H1 (cell line): ENCODE measurements at regions not wholly inside any gene's neighbourhood (a gene's known extent, or its start where the extent isn't known, plus 50 kb on each side); places are given as distances from the start of the nearest gene placed in this dataset.

Source experiments
- CTCF ChIA-PET: fragments of 300-600 bp; sonication (Branson Sonifier 250); formaldehyde crosslinking; loops from one replicate; lab custom pipeline; 2021; ENCODE audit not compliant: partially characterized antibody; lab: Charles Lee
- POLR2A ChIA-PET: fragments of 300-600 bp; sonication (Branson Sonifier 250); formaldehyde crosslinking; loops from one replicate; lab custom pipeline; 2021; ENCODE audit warnings: inconsistent platforms; ENCODE audit not compliant: partially characterized antibody; lab: Charles Lee
- DNase-seq, 2 experiments: peaks; one replicate each; pipeline versions ENCODE4 v3.0.0 to v3.0.0-alpha.2; 2010 to 2022; ENCODE audit warnings: low spot score in 2 of 2, low read depth in 1 of 2, mixed read lengths in 1 of 2
- FAIRE-seq: peaks from 2 replicates; lab custom pipeline; 2011; peaks lifted over from hg19 to GRCh38; lab: Jason Lieb, UNC
- H2AFZ ChIP-seq: 2 replicates; pipeline ENCODE4 v1.8.1; 2012; ENCODE audit warnings: low read length, inconsistent platforms
- H2AK5ac ChIP-seq: 2 replicates; pipeline ENCODE4 v1.6.1; 2013; ENCODE audit warnings: low read depth, low read length
- H2BK120ac ChIP-seq: replicated peaks from 2 replicates; pipeline ENCODE3; 2013; ENCODE audit warnings: low read depth, low read length, inconsistent platforms
- H2BK12ac ChIP-seq: 2 replicates; pipeline ENCODE4 v1.6.1; 2013; ENCODE audit warnings: low read depth, low read length
- H2BK15ac ChIP-seq: 2 replicates; pipeline ENCODE4 v1.6.1; 2013; ENCODE audit warnings: low read length
- H2BK20ac ChIP-seq: 2 replicates; pipeline ENCODE4 v1.6.1; 2013; ENCODE audit warnings: low read length
- H2BK5ac ChIP-seq: 2 replicates; pipeline ENCODE4 v1.6.1; 2013; ENCODE audit warnings: low read depth, low read length
- H3K14ac ChIP-seq: 2 replicates; pipeline ENCODE4 v1.6.1; 2013; ENCODE audit warnings: inconsistent platforms; ENCODE audit not compliant: insufficient read length
- H3K18ac ChIP-seq: 2 replicates; pipeline ENCODE4 v1.6.1; 2013; ENCODE audit warnings: low read length; ENCODE audit errors: extremely low read depth
- H3K23ac ChIP-seq: 2 replicates; pipeline ENCODE4 v1.6.1; 2013; ENCODE audit warnings: inconsistent platforms; ENCODE audit not compliant: insufficient read length
- H3K23me2 ChIP-seq: 2 replicates; pipeline ENCODE4 v1.6.1; 2013; ENCODE audit warnings: low read depth, low read length
- H3K27ac ChIP-seq: 2 replicates; pipeline ENCODE4 v1.6.1; 2011; ENCODE audit warnings: low read depth, low read length, inconsistent platforms
- H3K27me3 ChIP-seq, 4 experiments: replicated peaks in 1 of 4; 1 replicate in 1 of 4; 2 replicates in 3 of 4; pipeline versions ENCODE4 v1.6.1 to v1.8.1; 2011 to 2013; ENCODE audit warnings: low read length in 3 of 4, mild to moderate bottlenecking in 3 of 4, inconsistent platforms in 2 of 4, mixed read lengths in 2 of 4, moderate library complexity in 1 of 4; ENCODE audit not compliant: control insufficient read depth in 3 of 4, insufficient read depth in 3 of 4; ENCODE audit errors: extremely low read depth in 1 of 4
- H3K36me3 ChIP-seq, 4 experiments: 2 replicates each; pipeline versions ENCODE4 v1.6.1 to v1.8.1; 2011 to 2013; ENCODE audit warnings: mild to moderate bottlenecking in 4 of 4, low read length in 3 of 4, moderate library complexity in 2 of 4, control low read depth in 1 of 4, inconsistent platforms in 1 of 4; ENCODE audit not compliant: insufficient read depth in 4 of 4, control insufficient read depth in 2 of 4
- H3K4ac ChIP-seq: replicated peaks from 2 replicates; pipeline ENCODE3; 2013; ENCODE audit warnings: low read length, low read depth, mixed read lengths, inconsistent platforms; ENCODE audit not compliant: insufficient read length
- H3K4me1 ChIP-seq, 4 experiments: replicated peaks in 1 of 4; 1 replicate in 1 of 4; 2 replicates in 3 of 4; pipeline versions ENCODE4 v1.6.1 to v1.8.1; 2011 to 2013; ENCODE audit warnings: low read length in 3 of 4, inconsistent platforms in 2 of 4, mixed read lengths in 1 of 4; ENCODE audit not compliant: insufficient read depth in 4 of 4, control insufficient read depth in 3 of 4
- H3K4me2 ChIP-seq, 2 experiments: 2 replicates each; pipeline versions ENCODE4 v1.6.1 to v1.8.1; 2011 to 2013; ENCODE audit warnings: low read depth in 2 of 2, low read length in 2 of 2, control low read depth in 1 of 2, inconsistent platforms in 1 of 2, mild to moderate bottlenecking in 1 of 2; ENCODE audit not compliant: insufficient read depth in 1 of 2
- H3K4me3 ChIP-seq, 4 experiments: fragments of 200-600, 300-600 bp in 1 of 4; sonication (generic), shearing (Covaris generic), sonication (Bioruptor Twin) in 1 of 4; 2 replicates each; pipeline versions ENCODE4 v1.5.1 to v1.8.1; 2011 to 2016; ENCODE audit warnings: low read length in 4 of 4, low read depth in 3 of 4, control low read depth in 2 of 4, inconsistent platforms in 2 of 4, mild to moderate bottlenecking in 2 of 4, mixed read lengths in 1 of 4, moderate library complexity in 1 of 4; ENCODE audit not compliant: insufficient read depth in 2 of 4; ENCODE audit errors: extremely low read depth in 1 of 4
- H3K56ac ChIP-seq: replicated peaks from 2 replicates; pipeline ENCODE3; 2013; ENCODE audit warnings: low read depth, mild to moderate bottlenecking, mixed read lengths, low read length, inconsistent platforms; ENCODE audit not compliant: insufficient read length
- H3K79me1 ChIP-seq: 2 replicates; pipeline ENCODE4 v1.6.1; 2013; ENCODE audit warnings: low read depth, low read length, control low read depth
- H3K79me2 ChIP-seq, 2 experiments: 2 replicates each; pipeline versions ENCODE4 v1.6.1 to v1.8.1; 2012 to 2013; ENCODE audit warnings: low read length in 2 of 2, mild to moderate bottlenecking in 2 of 2, inconsistent platforms in 1 of 2; ENCODE audit not compliant: insufficient read depth in 2 of 2, control insufficient read depth in 1 of 2
- H3K9ac ChIP-seq, 4 experiments: replicated peaks in 1 of 4; 1 replicate in 1 of 4; 2 replicates in 3 of 4; pipeline versions ENCODE4 v1.6.1 to v1.8.1; 2011 to 2013; ENCODE audit warnings: low read depth in 3 of 4, low read length in 3 of 4, control low read depth in 2 of 4, mild to moderate bottlenecking in 2 of 4, moderate library complexity in 2 of 4, inconsistent platforms in 1 of 4; ENCODE audit errors: extremely low read depth in 1 of 4
- H3K9me3 ChIP-seq, 2 experiments: 2 replicates each; pipeline versions ENCODE4 v1.6.1 to v1.8.1; 2012 to 2013; ENCODE audit warnings: mild to moderate bottlenecking in 2 of 2, moderate library complexity in 2 of 2, control low read depth in 1 of 2, inconsistent platforms in 1 of 2, low read depth in 1 of 2, low read length in 1 of 2, mixed read lengths in 1 of 2; ENCODE audit not compliant: insufficient read depth in 2 of 2
- H4K20me1 ChIP-seq, 2 experiments: replicated peaks in 1 of 2; 2 replicates each; pipeline versions ENCODE3 to v1.8.1; 2011 to 2013; ENCODE audit warnings: inconsistent platforms in 2 of 2, low read length in 2 of 2, mild to moderate bottlenecking in 1 of 2; ENCODE audit not compliant: insufficient read depth in 2 of 2, control insufficient read depth in 1 of 2
- H4K5ac ChIP-seq: 2 replicates; pipeline ENCODE4 v1.6.1; 2013; ENCODE audit warnings: low read length, low read depth, mixed read lengths, inconsistent platforms; ENCODE audit not compliant: insufficient read length
- H4K8ac ChIP-seq: 2 replicates; pipeline ENCODE4 v1.8.0; 2013; ENCODE audit warnings: mild to moderate bottlenecking, moderate library complexity, low read length, inconsistent platforms; ENCODE audit not compliant: insufficient read depth; ENCODE audit errors: extremely low read depth
- H4K91ac ChIP-seq: replicated peaks from 2 replicates; pipeline ENCODE3; 2013; ENCODE audit warnings: low read length, mixed read lengths, inconsistent platforms; ENCODE audit not compliant: insufficient read length
- CHD2 ChIP-seq: IDR thresholded peaks from 2 replicates; pipeline ENCODE4 v1.6.1; 2012; ENCODE audit warnings: low read length, improper control_type of control experiment
- CTBP2 ChIP-seq: IDR thresholded peaks from 2 replicates; pipeline ENCODE4 v1.7.0; 2011; ENCODE audit warnings: borderline replicate concordance, mild to moderate bottlenecking, moderate library complexity, mixed read lengths, low read length; ENCODE audit not compliant: insufficient read depth, insufficient read length
- HDAC2 ChIP-seq, 2 experiments: fragments of 300-600 bp in 1 of 2; sonication (generic) in 1 of 2; IDR thresholded peaks; 2 replicates each; pipeline ENCODE4 v1.6.1; 2011 to 2012; ENCODE audit warnings: low read depth in 2 of 2, low read length in 2 of 2, mild to moderate bottlenecking in 2 of 2, moderate library complexity in 2 of 2, borderline replicate concordance in 1 of 2, inconsistent platforms in 1 of 2
- KDM1A ChIP-seq: fragments of 200-600, 300-600 bp; sonication (generic); IDR thresholded peaks from 2 replicates; pipeline ENCODE4 v1.7.1; 2016; ENCODE audit warnings: mild to moderate bottlenecking, low read length, borderline replicate concordance
- KDM5A ChIP-seq: fragments of 200-600 bp; IDR thresholded peaks from 2 replicates; pipeline ENCODE4 v1.7.1; 2012; ENCODE audit warnings: mild to moderate bottlenecking, low read length, inconsistent platforms, mixed read lengths
- POU5F1 ChIP-seq: IDR thresholded peaks from 2 replicates; pipeline ENCODE4 v1.6.1; 2011; ENCODE audit warnings: low read depth, mild to moderate bottlenecking, low read length, moderate library complexity
- SAP30 ChIP-seq: fragments of 300-600 bp; sonication (generic); IDR thresholded peaks from 2 replicates; pipeline ENCODE4 v1.7.1; 2012; ENCODE audit warnings: low read length, moderate library complexity, mild to moderate bottlenecking, inconsistent platforms; ENCODE audit not compliant: insufficient read depth, insufficient replicate concordance
- SIRT6 ChIP-seq: IDR thresholded peaks from one replicate; pipeline ENCODE4 v1.7.1; 2012; ENCODE audit warnings: low read length, inconsistent platforms
- SIX5 ChIP-seq: IDR thresholded peaks from 2 replicates; pipeline ENCODE4 v1.6.1; 2011; ENCODE audit warnings: mild to moderate bottlenecking, low read depth, low read length
- SP1 ChIP-seq: IDR thresholded peaks from 2 replicates; pipeline ENCODE4 v1.6.1; 2011; ENCODE audit warnings: low read depth, low read length
- SP4 ChIP-seq: IDR thresholded peaks from 2 replicates; pipeline ENCODE4 v1.6.1; 2012; ENCODE audit warnings: low read length, inconsistent platforms
- SRF ChIP-seq: IDR thresholded peaks from 2 replicates; pipeline ENCODE4 v1.6.1; 2011; ENCODE audit warnings: mild to moderate bottlenecking, low read depth, low read length, moderate library complexity
- TAF7 ChIP-seq: optimal IDR thresholded peaks from 2 replicates; pipeline ENCODE3; 2011; ENCODE audit warnings: low read depth, mild to moderate bottlenecking, inconsistent platforms, low read length, moderate library complexity, borderline replicate concordance
- WGBS, 2 experiments: shearing (Covaris generic) in 1 of 2; methylation state at CpG; one replicate each; pipeline versions ENCODE4 v1.1.6 to v1.1.7; 2013 to 2015; ENCODE audit warnings: low lambda C conversion rate in 2 of 2, mixed read lengths in 2 of 2, inconsistent platforms in 1 of 2, low coverage in 1 of 2, missing lambda C conversion rate in 1 of 2; ENCODE audit not compliant: insufficient replicate concordance in 2 of 2, insufficient coverage in 1 of 2, insufficient read length in 1 of 2; ENCODE audit errors: extremely low coverage in 1 of 2, missing lambda C conversion rate in 1 of 2; 5-methylcytosine and 5-hydroxymethylcytosine counted together
- TF ChIP-seq, protein P1 (sequence below): IDR thresholded peaks from 2 replicates; pipeline ENCODE4 v1.6.1; 2011; ENCODE audit warnings: low read depth, mild to moderate bottlenecking, low read length; ENCODE audit not compliant: insufficient read depth

DNA sequence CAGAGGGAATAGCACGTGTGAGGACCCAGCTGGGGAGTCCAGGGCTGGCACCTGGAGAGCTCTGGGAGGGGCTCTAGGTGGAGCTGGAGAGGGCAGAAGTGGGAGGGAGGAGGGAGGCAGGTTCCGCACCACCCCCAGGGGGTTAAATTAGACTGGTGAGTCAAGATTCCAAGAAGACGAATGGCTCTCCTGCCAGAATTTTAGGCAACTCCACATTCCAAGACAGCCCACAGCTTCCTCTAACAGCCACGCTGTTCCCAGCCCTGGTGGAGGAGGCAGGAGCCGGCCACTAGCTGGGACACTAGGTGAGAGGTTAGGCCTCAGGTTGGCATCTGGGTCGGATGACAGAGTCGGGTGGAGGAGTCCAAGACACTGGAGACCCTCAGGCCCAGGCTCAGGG is 60.2 kb downstream of the TFAP2C start:
- Histone ChIP-seq H4K8ac (no peak overlapping the region), H3K27ac (no peak overlapping the region), H3K79me2 (no peaks in the 10 kb centered on the region), H3K18ac (no peak overlapping the region; the same call in none of the 2 replicates), H3K14ac (no peak overlapping the region), H4K20me1 (no peaks in the 10 kb centered on the region), H3K9me3 (no peaks in the 10 kb centered on the region), H4K5ac (no peak overlapping the region), H3K4me3 (no peak overlapping the region), H3K56ac (no peak overlapping the region), H3K4me2 (no peak overlapping the region), H3K23me2 (no peaks in the 10 kb centered on the region), H2AK5ac (no peak overlapping the region), H2BK12ac (peak overlapping the region; percentile 60; the same call in 1 of the 2 replicates), H3K4ac (no peak overlapping the region), H3K36me3 (no peaks in the 10 kb centered on the region), H3K9ac (no peak overlapping the region), H4K91ac (no peak overlapping the region), H3K79me1 (no peaks in the 10 kb centered on the region), H3K27me3 (no peaks in the 10 kb centered on the region), H2BK15ac (no peak overlapping the region), H2BK20ac (no peak overlapping the region), H2BK120ac (no peak overlapping the region), H3K4me1 (peaks cover 5 to 12% (median 9%) of the 10 kb centered on the region in 4 experiments), H2BK5ac (peak overlapping the region; percentile 24; the same call in 1 of the 2 replicates), H2AFZ (peak overlapping the region; percentile 14; the same call in 1 of the 2 replicates), H3K23ac (no peak overlapping the region)
- FAIRE-seq (no peak), DNase-seq (no peak)
- WGBS, 2 experiments, result 78% methylated on average over 7 of the region's 7 CpGs; no CpG with 5 or more reads in 1 of the 2 experiments
- POLR2A ChIA-PET, result interaction anchor here (1.5 to 1.8 kb wide), 2 partner anchors 14 to 32 kb away, joined by 3 to 4 read pairs; no protein-coding TSS in a partner anchor
- CTCF ChIA-PET, result interaction anchor here (0.6 to 3.1 kb wide), 10 partner anchors 8 to 292 kb away, joined by 3 to 11 read pairs (median 4); partner anchors contain the start of gene TFAP2C
- TF ChIP-seq SAP30 (no peak), SP4 (no peak), TAF7 (no peak), KDM5A (no peak), SIRT6 (no peak), POU5F1 (no peak), KDM1A (no peak), SP1 (no peak), SIX5 (no peak), SRF (no peak), CHD2 (no peak), HDAC2 (IDR thresholded peaks at IDR 0.05; ENCODE audit: borderline replicate concordance in 1 of 2, low read depth in 2 of 2, low read length in 2 of 2) (no peak), CTBP2 (no peak)
- TF ChIP-seq, protein P1, sequence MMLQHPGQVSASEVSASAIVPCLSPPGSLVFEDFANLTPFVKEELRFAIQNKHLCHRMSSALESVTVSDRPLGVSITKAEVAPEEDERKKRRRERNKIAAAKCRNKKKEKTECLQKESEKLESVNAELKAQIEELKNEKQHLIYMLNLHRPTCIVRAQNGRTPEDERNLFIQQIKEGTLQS, result no peak
